ENCODE measurements at regions not wholly inside any gene's neighbourhood (a gene's known extent, or its start where the extent isn't known, plus 50 kb on each side); places are given as distances from the start of the nearest gene placed in this dataset.

GRCh38 chr13:89518289-89519077, 1829.0 kb upstream of the MIR17HG start:
- intact Hi-C loops (cut with micrococcal nuclease), result no loop called here
- Histone ChIP-seq H3K79me2 (ENCODE audit: control insufficient read depth, insufficient read depth, low read length) (no peaks in the 10 kb centered on the region), H2AFZ (ENCODE audit: low read depth, low read length) (no peak overlapping the region), H3K36me3 (ENCODE audit: control insufficient read depth, insufficient read depth, low read length) (no peaks in the 10 kb centered on the region), H3K9me1 (ENCODE audit: control insufficient read depth, insufficient read depth, low read length) (no peaks in the 10 kb centered on the region), H3K4me1 (replicated peaks in 1 of 2; ENCODE audit: control insufficient read depth in 2 of 2, insufficient read depth in 2 of 2, low read length in 2 of 2) (no peaks in the 10 kb centered on the region), H3K9me3 (replicated peaks; ENCODE audit: control insufficient read depth, insufficient read depth, low read depth, low read length) (no peaks in the 10 kb centered on the region), H3K9ac (ENCODE audit: insufficient read depth in 1 of 2, low read depth in 2 of 2, low read length in 2 of 2) (no peak overlapping the region), H3K4me2 (ENCODE audit: insufficient read depth, low read length) (no peak overlapping the region), H4K20me1 (replicated peaks; ENCODE audit: control insufficient read depth, insufficient read depth, low read length) (no peaks in the 10 kb centered on the region), H3K27ac (ENCODE audit: extremely low read depth, low read depth, low read length) (no peak overlapping the region), H3K4me3 (no peak overlapping the region), H3K27me3 (ENCODE audit: control insufficient read depth in 2 of 2, insufficient read depth in 2 of 2, low read length in 2 of 2) (no peaks in the 10 kb centered on the region)
- DNase-seq (ENCODE audit: extremely low read depth in 1 of 4, low spot score in 3 of 4) (no peak), FAIRE-seq (no peak), ATAC-seq (no peak)
- CTCF ChIA-PET (ENCODE audit: low intra/inter-chr PET ratio), result no interaction called here
- TF ChIP-seq, protein P1, sequence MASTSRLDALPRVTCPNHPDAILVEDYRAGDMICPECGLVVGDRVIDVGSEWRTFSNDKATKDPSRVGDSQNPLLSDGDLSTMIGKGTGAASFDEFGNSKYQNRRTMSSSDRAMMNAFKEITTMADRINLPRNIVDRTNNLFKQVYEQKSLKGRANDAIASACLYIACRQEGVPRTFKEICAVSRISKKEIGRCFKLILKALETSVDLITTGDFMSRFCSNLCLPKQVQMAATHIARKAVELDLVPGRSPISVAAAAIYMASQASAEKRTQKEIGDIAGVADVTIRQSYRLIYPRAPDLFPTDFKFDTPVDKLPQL (IDR thresholded peaks at IDR 0.05; ENCODE audit: extremely low read depth, insufficient read length), result no peak
- in situ Hi-C loops (cut with MboI), result no loop called here
- POLR2A ChIA-PET, result no interaction called here
- BruUV-seq (replicated peaks), result no TSS peak
- 7% methylated on average over 3 of the region's 4 CpGs for WGBS (ENCODE audit: insufficient coverage, low coverage, missing lambda C conversion rate)

DNA sequence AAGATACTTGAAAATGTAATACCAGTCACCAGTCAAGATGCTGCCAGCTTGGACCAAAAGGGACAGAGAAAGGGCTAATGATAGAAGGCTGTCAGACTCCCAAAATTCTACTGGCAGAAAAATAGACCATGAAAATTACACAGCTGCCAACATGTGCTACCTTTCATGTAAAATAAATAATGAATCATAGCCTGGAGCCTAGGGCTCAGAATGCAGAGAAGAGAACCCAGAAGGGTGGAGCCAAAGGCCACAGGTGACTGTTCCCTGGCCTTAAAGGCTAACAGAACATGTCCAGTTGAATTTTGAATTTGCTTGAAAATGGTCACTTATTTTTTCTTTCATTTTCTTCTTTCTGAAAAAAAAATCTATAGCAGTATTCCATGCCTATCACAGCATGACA, 1827.0 kb upstream of the MIR17HG start:
- Histone ChIP-seq H3K4me1 (replicated peaks in 1 of 2; ENCODE audit: control insufficient read depth in 2 of 2, insufficient read depth in 2 of 2, low read length in 2 of 2) (no peaks in the 10 kb centered on the region), H4K20me1 (replicated peaks; ENCODE audit: control insufficient read depth, insufficient read depth, low read length) (no peaks in the 10 kb centered on the region), H3K9me1 (ENCODE audit: control insufficient read depth, insufficient read depth, low read length) (no peaks in the 10 kb centered on the region), H3K27me3 (ENCODE audit: control insufficient read depth in 2 of 2, insufficient read depth in 2 of 2, low read length in 2 of 2) (no peaks in the 10 kb centered on the region), H3K4me2 (ENCODE audit: insufficient read depth, low read length) (no peak overlapping the region), H3K36me3 (ENCODE audit: control insufficient read depth, insufficient read depth, low read length) (no peaks in the 10 kb centered on the region), H2AFZ (ENCODE audit: low read depth, low read length) (no peak overlapping the region), H3K79me2 (ENCODE audit: control insufficient read depth, insufficient read depth, low read length) (no peaks in the 10 kb centered on the region), H3K9ac (ENCODE audit: insufficient read depth in 1 of 2, low read depth in 2 of 2, low read length in 2 of 2) (no peak overlapping the region), H3K4me3 (no peak overlapping the region), H3K9me3 (replicated peaks; ENCODE audit: control insufficient read depth, insufficient read depth, low read depth, low read length) (no peaks in the 10 kb centered on the region), H3K27ac (ENCODE audit: extremely low read depth, low read depth, low read length) (no peak overlapping the region)
- ChIA-PET POLR2A (no interaction called here), CTCF (ENCODE audit: low intra/inter-chr PET ratio) (no interaction called here)
- FAIRE-seq (no peak), DNase-seq (ENCODE audit: extremely low read depth in 1 of 4, low spot score in 3 of 4) (no peak), ATAC-seq (no peak)
- in situ Hi-C loops (cut with MboI) (no loop called here), intact Hi-C loops (cut with micrococcal nuclease) (no loop called here)
- BruUV-seq (replicated peaks), result no TSS peak
- no peak for TF ChIP-seq ETV6 (IDR thresholded peaks at IDR 0.05; ENCODE audit: borderline replicate concordance in 1 of 2, low read depth in 2 of 2, low read length in 1 of 2)
- no peak for TF ChIP-seq ETV6 (CRISPR knock-in tag; IDR thresholded peaks at IDR 0.05; ENCODE audit: borderline replicate concordance)
- TF ChIP-seq HOMEZ (CRISPR knock-in tag; IDR thresholded peaks at IDR 0.05), result no peak
- no peak for TF ChIP-seq TEAD1 (CRISPR knock-in tag; IDR thresholded peaks at IDR 0.05)
- no peak for TF ChIP-seq ETS2 (tag; IDR thresholded peaks at IDR 0.05; ENCODE audit: borderline replicate concordance, poor library complexity, severe bottlenecking)
- no peak for TF ChIP-seq NEUROD1 (IDR thresholded peaks at IDR 0.05; ENCODE audit: borderline replicate concordance, low read depth, low read length, partially characterized antibody)
- TF ChIP-seq, protein P2, sequence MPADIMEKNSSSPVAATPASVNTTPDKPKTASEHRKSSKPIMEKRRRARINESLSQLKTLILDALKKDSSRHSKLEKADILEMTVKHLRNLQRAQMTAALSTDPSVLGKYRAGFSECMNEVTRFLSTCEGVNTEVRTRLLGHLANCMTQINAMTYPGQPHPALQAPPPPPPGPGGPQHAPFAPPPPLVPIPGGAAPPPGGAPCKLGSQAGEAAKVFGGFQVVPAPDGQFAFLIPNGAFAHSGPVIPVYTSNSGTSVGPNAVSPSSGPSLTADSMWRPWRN (IDR thresholded peaks at IDR 0.05; ENCODE audit: low read depth), result no peak
- no peak for TF ChIP-seq SIN3B (IDR thresholded peaks at IDR 0.05; ENCODE audit: low read depth)
- TF ChIP-seq STAT5B (CRISPR knock-in tag; IDR thresholded peaks at IDR 0.05), result no peak

Data from K562 (cell line).